ENCODE measurements at regions not wholly inside any gene's neighbourhood (a gene's known extent, or its start where the extent isn't known, plus 50 kb on each side); places are given as distances from the start of the nearest gene placed in this dataset.

DNA sequence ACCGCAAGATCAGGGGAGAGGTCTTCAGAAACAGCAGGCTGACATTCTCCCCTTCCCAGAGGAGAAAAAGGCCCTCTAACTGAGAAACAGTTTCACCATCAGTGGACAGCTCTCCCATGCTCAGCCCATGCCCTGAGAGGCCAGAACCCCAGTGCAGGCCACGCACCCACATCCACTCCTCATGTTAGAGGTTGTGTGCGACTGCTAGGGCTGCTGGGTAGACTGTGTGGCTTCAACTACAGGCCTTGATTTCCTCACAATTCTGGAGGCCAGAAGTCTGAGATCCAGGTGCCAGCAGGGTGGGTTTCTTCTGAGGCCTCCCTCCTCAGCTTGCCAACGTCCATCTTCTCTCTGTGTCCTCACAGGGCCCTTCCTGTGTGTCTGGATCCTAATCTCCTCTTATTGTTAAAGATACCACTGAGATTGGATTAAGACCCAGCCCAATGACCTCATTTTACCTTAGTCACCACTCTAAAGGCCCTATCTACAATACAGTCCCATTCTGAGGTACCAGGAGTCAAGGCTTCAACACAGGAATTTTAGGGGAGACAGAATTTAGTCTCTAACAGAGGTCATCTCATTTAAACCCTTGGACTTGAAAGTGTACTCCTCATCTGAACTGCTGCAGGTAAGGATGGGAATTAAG, 67.7 kb upstream of the CD93 start:
- TF ChIP-seq NFRKB (IDR thresholded peaks at IDR 0.05) (no peak), SUZ12 (IDR thresholded peaks at IDR 0.05) (no peak), ARNT (IDR thresholded peaks at IDR 0.05) (no peak), L3MBTL2 (conservative IDR thresholded peaks at IDR 0.05) (no peak), ELF4 (IDR thresholded peaks at IDR 0.05) (no peak), ZNF384 (IDR thresholded peaks at IDR 0.05) (no peak), LEF1 (IDR thresholded peaks at IDR 0.05; ENCODE audit: borderline replicate concordance) (no peak), FOXM1 (IDR thresholded peaks at IDR 0.05; ENCODE audit: borderline replicate concordance) (no peak), BHLHE40 (IDR thresholded peaks at IDR 0.05; ENCODE audit: borderline replicate concordance) (no peak), SP1 (IDR thresholded peaks at IDR 0.05) (no peak), FOXA1 (IDR thresholded peaks at IDR 0.05) (no peak), TARDBP (IDR thresholded peaks at IDR 0.05) (no peak), CTBP1 (IDR thresholded peaks at IDR 0.05; ENCODE audit: borderline replicate concordance) (no peak)

All from HEK293T (cell line).